Inflammatory macrophage treated with lipopolysaccharide for 4 hours (primary cell): ENCODE measurements at regions not wholly inside any gene's neighbourhood (a gene's known extent, or its start where the extent isn't known, plus 50 kb on each side); places are given as distances from the start of the nearest gene placed in this dataset.

Experiments used
- DNase-seq: peaks from one replicate; pipeline ENCODE4 v3.0.0-alpha.2; 2020

DNA sequence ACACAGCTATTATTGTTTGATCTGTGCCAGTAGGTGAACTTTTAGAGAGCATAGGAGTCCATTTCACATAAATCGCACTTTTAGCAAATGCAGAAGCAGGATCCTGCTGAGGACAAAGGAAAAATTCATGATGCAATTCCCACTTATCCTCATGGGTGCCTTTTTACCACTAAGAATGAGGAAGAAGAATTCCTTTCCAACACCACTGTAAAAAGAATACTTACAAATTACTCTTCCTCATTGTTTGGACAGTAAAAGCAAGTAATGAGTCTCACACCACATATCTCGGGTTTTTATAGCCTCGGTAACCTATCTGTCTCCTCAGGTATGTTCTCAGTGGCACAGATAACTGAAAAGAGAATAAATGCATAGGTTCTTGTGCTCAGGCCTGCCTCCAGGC lies 238.5 kb downstream of the MTX2 start:
- DNase-seq, result no peak

GRCh38 chr2:176508374-176508773 lies 239.1 kb downstream of the MTX2 start:
- no peak for DNase-seq

DNA sequence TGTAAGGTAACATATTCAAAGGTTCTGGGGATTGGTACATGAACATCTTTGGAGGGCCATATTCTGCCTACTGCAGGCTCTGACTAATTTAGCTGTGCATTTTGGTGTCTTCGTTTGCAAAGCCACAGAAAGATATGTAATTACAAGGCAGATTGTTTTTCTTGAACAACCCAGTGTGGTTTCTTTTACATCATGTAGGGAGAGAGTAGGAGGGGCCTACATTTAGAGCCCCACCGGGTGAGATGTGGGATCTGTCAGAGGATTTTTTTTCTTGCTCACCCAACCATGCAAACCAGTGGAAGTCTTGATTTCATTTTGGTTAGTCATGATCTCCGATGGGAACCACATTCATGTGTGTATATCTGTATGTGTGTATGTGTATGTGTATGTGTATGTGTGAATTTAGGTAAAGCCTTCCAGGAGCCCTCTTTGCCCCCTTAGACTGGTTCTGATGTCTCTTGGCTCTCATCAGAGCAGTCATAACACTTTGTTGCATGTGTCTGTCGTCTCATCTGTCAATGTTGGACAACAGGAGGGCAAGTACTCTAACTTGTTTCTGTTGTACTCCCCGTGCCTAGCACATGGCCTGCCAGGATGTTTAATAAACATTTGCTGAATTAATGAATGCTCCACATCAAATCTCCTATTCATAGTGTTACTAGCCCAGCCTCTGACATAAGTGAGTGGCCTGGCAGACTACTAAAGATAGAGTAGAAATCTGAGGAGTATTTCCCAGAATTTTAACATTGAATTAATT lies 239.9 kb downstream of the MTX2 start:
- no peak for DNase-seq

- DNase-seq, result no peak
Observed at GRCh38 chr2:176514276-176514675, 245.0 kb downstream of the MTX2 start.

GRCh38 chr2:176514805-176515500 lies 245.7 kb downstream of the MTX2 start:
- DNase-seq, result no peak

GRCh38 chr2:176516051-176516602 lies 246.9 kb downstream of the MTX2 start:
- DNase-seq, result no peak

DNA sequence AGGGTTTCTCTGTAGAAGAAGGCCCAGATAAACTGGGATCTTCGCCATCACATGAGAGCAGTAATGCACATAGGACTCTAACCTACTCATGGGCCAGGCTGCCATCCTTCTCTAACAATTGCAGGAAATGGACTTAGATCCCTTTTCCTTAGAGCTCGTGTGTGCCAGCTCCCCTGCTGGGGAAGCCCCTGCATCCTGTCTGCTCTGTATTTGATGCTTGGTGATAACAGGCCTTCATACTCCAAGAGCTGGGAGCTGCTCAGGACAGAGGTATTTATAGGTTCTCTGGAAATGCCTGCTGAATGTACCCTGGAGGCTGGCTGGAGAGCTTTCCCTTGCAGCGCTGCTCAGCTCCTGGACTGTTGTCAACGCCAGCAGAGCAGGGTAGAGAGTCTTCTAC lies 249.6 kb downstream of the MTX2 start:
- DNase-seq, result no peak

DNA sequence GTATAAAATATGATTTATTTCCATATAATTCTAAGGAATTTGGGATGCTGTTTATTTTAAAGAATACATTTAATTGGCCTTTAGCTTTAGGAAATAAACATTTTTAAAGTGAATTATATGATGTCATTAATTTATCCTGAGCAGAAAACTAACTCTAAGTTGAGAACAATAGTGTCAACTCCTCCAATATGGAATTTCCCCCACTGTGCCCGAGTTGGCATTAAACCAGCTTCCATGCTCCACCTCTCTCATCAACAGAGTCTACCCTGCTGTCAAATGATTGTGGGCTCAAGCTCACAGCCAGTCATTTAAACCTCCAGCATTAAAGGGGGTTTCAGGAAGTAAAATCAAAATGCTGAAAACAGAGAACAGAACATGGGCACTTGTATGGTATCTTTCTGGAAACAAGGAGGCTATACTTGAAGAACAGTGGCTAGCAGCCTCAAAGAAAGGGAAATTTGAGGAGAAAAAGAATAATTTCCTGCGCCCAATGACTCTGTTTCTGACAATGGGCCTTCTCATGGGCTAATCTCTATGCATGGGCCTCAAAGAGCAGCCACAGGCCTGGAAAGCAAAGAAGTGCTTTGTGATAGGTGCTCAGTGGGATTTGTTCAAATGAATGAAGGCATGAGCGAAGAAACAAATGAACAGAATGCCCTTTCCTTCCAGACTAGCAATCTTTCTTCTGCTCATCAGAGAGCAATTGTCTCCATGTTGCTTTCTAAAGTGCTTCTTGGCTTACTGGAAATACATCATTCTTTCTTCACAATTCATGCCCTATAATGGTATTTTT lies 252.8 kb downstream of the MTX2 start:
- DNase-seq, result no peak

GRCh38 chr2:176525086-176525485 lies 255.8 kb downstream of the MTX2 start:
- no peak for DNase-seq

DNA sequence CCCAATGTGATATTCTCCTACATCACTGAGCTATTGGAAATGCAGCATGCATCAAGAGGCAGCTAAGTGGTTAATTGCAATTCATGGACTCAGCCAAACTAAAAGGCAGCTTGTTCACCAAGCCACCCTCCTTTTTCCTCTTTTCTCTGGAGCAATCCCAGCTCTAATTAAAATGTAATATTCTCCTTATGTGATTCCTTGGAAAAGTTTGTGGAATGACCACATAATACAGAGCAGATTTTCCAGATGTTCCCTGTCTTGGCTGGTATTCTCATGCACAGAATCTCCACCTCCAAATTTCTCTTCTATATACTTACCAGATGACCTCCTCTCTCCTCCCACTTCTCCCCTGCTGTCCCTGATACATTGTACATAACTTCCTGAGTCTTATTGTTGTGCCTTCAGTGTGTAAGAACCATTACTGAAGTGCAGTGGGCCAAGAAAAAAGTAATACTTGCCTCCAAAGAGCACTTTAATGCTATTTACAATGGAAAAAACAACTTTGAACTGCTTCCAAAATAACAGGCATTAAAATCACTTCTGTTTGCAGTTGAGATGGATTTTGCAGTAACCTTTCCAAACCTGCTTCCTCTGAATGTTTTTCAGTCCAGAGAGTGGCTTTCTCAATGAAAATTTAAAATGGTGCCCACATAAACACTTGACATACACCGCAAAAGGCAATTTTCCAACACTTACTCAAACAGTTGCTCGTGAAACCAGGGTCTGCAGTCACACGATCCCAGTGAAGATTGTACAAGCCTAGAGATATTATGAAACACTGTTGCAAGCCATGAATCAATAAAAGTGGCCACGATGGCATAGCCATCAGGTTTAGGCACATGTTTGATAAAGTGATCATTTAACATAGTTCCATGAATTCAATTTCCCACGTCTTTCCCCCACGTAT lies 258.0 kb downstream of the MTX2 start:
- no peak for DNase-seq

GRCh38 chr2:176531608-176532007 lies 262.4 kb downstream of the MTX2 start:
- no peak for DNase-seq

DNA sequence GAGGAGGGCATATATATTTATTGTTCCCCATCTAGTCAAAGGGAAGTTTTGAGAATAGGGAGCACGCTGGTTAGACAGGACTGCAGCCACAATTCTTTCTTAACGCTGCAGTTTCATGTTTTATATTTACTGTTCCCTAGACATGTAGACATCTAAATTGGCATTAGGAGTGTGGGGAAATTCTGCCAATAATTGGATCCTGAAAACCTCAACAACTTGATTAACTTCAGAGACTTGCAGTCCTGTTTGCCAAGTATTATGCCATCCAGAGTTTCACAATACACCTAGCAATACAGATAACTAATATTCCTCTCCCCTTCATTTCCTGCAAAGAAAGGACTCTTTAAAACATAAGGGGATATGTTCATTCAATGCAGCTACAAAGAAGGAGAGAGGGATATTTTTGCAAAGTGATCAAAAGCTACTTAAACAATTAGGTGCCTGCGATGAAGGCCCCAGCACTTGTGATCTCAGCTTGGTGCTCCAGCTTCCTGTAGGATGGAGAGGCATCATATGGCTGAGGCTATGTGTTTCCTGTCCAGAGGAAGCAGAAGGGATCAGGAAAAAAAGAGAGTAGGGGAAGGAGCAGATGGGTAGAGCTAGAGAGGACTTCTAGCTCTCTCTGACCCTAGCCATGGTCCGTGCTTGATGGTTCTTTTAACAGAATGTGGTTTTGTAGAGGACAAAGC lies 264.4 kb downstream of the MTX2 start:
- DNase-seq, result no peak

DNA sequence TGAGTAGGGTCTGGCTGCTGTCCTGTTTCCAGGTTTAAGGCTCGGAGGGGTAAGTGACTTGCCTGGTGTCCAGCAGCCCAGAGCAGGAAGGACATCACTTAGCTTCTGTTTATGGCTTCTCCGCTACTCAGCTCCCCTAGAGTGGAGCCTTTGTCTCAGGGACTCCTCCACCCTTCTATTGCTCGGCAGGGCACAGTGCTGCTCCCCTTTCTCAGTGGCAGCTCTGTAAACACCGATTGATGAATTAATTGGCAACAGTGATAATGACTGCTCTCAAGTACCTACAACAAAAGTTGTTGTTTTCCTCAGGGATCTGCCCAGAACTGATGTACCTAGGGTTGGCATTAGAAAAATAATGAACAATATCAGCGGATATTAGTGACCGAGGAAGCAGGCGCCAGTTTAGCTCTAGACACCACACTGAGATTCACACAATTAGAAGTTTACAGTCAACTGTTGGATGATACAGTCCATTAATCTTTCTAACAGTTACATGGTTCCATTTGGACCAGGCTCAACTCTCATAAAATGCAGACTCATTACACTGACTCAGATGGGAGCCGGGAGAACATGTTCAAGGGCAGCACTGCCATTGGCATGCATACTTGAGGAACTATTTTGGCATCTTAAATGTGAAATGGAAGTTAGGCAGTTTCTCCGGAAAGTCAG lies 265.7 kb downstream of the MTX2 start:
- DNase-seq, result no peak

GRCh38 chr2:176535467-176536113 lies 266.3 kb downstream of the MTX2 start:
- no peak for DNase-seq

GRCh38 chr2:176536439-176537133 lies 267.3 kb downstream of the MTX2 start:
- DNase-seq, result no peak

- DNase-seq, result no peak
Observed at GRCh38 chr2:176537932-176538331, 268.7 kb downstream of the MTX2 start.

DNA sequence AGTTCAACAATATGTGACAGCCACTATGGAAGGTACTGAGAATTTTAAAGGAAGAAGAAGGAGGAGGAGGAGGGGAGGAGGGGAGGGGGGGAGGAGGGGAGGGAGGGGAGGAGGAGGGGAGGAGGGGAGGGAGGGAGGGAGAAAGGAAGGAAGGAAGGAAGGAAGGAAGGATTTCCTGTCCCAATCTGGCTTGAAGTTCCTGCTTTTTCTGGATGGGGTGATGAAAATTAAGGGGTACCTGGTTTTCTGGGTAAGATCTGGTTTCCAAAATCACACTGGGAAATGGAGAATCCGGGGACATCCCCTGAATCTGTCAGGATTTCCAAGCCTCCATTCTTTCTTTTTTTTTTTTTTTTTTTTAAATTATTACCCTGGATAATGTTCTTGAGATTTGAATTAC lies 271.8 kb downstream of the MTX2 start:
- no peak for DNase-seq

DNA sequence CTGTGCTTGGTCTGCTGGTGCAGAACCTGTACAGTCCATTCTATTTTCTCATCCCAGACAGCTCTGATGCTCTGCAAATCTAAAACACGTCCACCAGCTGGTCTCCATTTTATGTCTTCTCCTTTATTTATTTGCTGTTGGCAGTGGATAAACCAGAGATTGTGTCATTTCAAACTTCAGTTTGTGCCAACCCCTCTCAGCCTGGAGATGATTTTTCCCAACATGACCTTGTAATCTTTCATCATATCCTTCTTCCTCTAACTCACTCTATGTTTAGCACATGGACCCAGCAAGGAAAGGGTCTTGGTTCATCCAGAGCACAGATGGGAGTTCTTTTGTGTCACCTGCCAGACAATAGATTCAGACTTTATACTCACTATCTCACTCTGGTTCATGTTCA lies 273.2 kb downstream of the MTX2 start:
- no peak for DNase-seq

GRCh38 chr2:176544557-176544956 lies 275.3 kb downstream of the MTX2 start:
- DNase-seq, result no peak
